ENCODE measurements at regions not wholly inside any gene's neighbourhood (a gene's known extent, or its start where the extent isn't known, plus 50 kb on each side); places are given as distances from the start of the nearest gene placed in this dataset.

- Histone ChIP-seq H3K4me1 (no peaks in the 10 kb centered on the region), H3K9me3 (no peaks in the 10 kb centered on the region), H3K27me3 (no peaks in the 10 kb centered on the region), H3K36me3 (no peaks in the 10 kb centered on the region), H3K4me3 (no peak overlapping the region), H3K27ac (no peak overlapping the region)
- TF ChIP-seq POLR2AphosphoS5 (IDR thresholded peaks at IDR 0.05), result no peak
- TF ChIP-seq, protein P1, sequence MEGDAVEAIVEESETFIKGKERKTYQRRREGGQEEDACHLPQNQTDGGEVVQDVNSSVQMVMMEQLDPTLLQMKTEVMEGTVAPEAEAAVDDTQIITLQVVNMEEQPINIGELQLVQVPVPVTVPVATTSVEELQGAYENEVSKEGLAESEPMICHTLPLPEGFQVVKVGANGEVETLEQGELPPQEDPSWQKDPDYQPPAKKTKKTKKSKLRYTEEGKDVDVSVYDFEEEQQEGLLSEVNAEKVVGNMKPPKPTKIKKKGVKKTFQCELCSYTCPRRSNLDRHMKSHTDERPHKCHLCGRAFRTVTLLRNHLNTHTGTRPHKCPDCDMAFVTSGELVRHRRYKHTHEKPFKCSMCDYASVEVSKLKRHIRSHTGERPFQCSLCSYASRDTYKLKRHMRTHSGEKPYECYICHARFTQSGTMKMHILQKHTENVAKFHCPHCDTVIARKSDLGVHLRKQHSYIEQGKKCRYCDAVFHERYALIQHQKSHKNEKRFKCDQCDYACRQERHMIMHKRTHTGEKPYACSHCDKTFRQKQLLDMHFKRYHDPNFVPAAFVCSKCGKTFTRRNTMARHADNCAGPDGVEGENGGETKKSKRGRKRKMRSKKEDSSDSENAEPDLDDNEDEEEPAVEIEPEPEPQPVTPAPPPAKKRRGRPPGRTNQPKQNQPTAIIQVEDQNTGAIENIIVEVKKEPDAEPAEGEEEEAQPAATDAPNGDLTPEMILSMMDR (IDR thresholded peaks at IDR 0.05), result no peak
- TF ChIP-seq POLR2A (IDR thresholded peaks at IDR 0.05), result no peak
- intact Hi-C loops (cut with DNase I; ENCODE audit: low total_unique reads), result no loop called here
- no peak for DNase-seq (ENCODE audit: low spot score in 2 of 2)
Observed at GRCh38 chr2:187105218-187105617, 256.2 kb upstream of the ZSWIM2 start.

DNA sequence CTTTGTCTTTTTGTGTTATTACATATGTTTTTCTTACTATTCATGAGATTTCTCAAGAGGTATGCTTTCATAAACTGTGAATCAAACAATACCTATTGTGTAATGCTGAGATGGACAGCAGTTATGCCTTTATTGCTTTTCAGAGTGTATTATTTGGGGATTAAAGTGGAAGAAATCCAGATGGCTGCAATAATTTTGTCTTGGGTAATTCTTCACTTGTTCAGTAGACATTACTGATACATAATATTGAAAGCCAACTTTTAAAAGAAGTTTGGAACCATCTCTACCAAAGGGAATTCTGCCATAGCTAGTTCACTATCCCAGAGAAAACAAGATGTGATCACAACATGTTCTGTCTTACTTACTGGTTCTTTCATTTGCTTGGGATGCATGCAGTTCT, 253.4 kb upstream of the ZSWIM2 start:
- Histone ChIP-seq H3K4me3 (no peak overlapping the region), H3K4me1 (no peaks in the 10 kb centered on the region), H3K36me3 (no peaks in the 10 kb centered on the region), H3K27ac (no peak overlapping the region), H3K27me3 (no peaks in the 10 kb centered on the region), H3K9me3 (no peaks in the 10 kb centered on the region)
- TF ChIP-seq POLR2A (IDR thresholded peaks at IDR 0.05) (no peak), POLR2AphosphoS5 (IDR thresholded peaks at IDR 0.05) (no peak)
- TF ChIP-seq, protein P1 (IDR thresholded peaks at IDR 0.05), result no peak
- no peak for DNase-seq (ENCODE audit: low spot score in 2 of 2)
- intact Hi-C loops (cut with DNase I; ENCODE audit: low total_unique reads), result no loop called here

DNA sequence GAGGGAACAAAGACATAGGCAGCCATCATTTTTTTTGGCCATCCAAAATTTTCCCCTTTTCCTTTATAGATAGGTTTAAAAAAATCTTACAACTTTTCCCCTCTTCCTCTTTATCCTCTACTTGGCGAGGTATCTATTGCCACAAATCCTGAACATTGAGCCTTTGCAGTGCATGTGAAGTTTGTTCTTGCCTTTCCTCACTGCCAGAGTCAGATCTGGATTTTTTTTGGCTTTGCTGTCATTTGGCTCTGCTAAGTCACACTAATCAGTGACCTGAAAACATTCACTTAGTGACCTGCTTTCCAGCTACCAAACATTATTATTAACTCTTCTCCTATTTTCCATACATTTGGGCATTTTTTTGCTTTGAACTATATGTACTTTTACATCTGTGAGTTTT, 249.2 kb upstream of the ZSWIM2 start:
- Histone ChIP-seq H3K27ac (no peak overlapping the region), H3K9me3 (no peaks in the 10 kb centered on the region), H3K4me1 (no peaks in the 10 kb centered on the region), H3K27me3 (no peaks in the 10 kb centered on the region), H3K36me3 (no peaks in the 10 kb centered on the region), H3K4me3 (no peak overlapping the region)
- DNase-seq (ENCODE audit: low spot score in 2 of 2), result no peak
- TF ChIP-seq POLR2A (IDR thresholded peaks at IDR 0.05), result no peak
- TF ChIP-seq POLR2AphosphoS5 (IDR thresholded peaks at IDR 0.05), result no peak
- TF ChIP-seq, protein P1 (IDR thresholded peaks at IDR 0.05), result no peak
- intact Hi-C loops (cut with DNase I; ENCODE audit: low total_unique reads), result no loop called here

GRCh38 chr2:187093771-187094412, 244.9 kb upstream of the ZSWIM2 start:
- H3K9me3 ChIP-seq, result no peaks in the 10 kb centered on the region

GRCh38 chr2:187091664-187092063, 242.7 kb upstream of the ZSWIM2 start:
- intact Hi-C loops (cut with DNase I; ENCODE audit: low total_unique reads), result no loop called here
- H3K27ac ChIP-seq, result no peak overlapping the region
- TF ChIP-seq, protein P1 (IDR thresholded peaks at IDR 0.05), result no peak
- TF ChIP-seq POLR2AphosphoS5 (IDR thresholded peaks at IDR 0.05) (no peak), POLR2A (IDR thresholded peaks at IDR 0.05) (no peak)
- H3K36me3 ChIP-seq, result no peaks in the 10 kb centered on the region
- H3K4me1 ChIP-seq, result no peaks in the 10 kb centered on the region
- no peaks in the 10 kb centered on the region for H3K27me3 ChIP-seq
- H3K9me3 ChIP-seq, result no peaks in the 10 kb centered on the region
- no peak for DNase-seq (ENCODE audit: low spot score in 2 of 2)
- no peak overlapping the region for H3K4me3 ChIP-seq

More at GRCh38 chr2:187093771-187094412, 244.9 kb upstream of the ZSWIM2 start:
- no peaks in the 10 kb centered on the region for H3K36me3 ChIP-seq
- no peak overlapping the region for H3K27ac ChIP-seq
- no peaks in the 10 kb centered on the region for H3K4me1 ChIP-seq
- TF ChIP-seq POLR2A (IDR thresholded peaks at IDR 0.05) (no peak), POLR2AphosphoS5 (IDR thresholded peaks at IDR 0.05) (no peak)
- TF ChIP-seq, protein P1 (IDR thresholded peaks at IDR 0.05), result no peak
- no peak overlapping the region for H3K4me3 ChIP-seq
- no peak for DNase-seq (ENCODE audit: low spot score in 2 of 2)
- intact Hi-C loops (cut with DNase I; ENCODE audit: low total_unique reads), result no loop called here
- no peaks in the 10 kb centered on the region for H3K27me3 ChIP-seq
